ENCODE measurements at regions not wholly inside any gene's neighbourhood (a gene's known extent, or its start where the extent isn't known, plus 50 kb on each side); places are given as distances from the start of the nearest gene placed in this dataset.
A peak's percentile ranks its signal among the peaks of the same experiment; 100 is the strongest.
"Not testable (repeated sequence)": the region's sequence is repeated elsewhere in the genome, so short reads cannot be mapped to it uniquely, and the experiment has no call there.

- DNase-seq = no peak
Observed at GRCh38 chr13:107999751-108000150, 215.6 kb downstream of the LIG4 start.

- no peak for DNase-seq
Observed at GRCh38 chr13:107994137-107994536, 221.2 kb downstream of the LIG4 start.

- DNase-seq = no peak
Observed at GRCh38 chr13:107993239-107993949, 221.9 kb downstream of the LIG4 start.

DNA sequence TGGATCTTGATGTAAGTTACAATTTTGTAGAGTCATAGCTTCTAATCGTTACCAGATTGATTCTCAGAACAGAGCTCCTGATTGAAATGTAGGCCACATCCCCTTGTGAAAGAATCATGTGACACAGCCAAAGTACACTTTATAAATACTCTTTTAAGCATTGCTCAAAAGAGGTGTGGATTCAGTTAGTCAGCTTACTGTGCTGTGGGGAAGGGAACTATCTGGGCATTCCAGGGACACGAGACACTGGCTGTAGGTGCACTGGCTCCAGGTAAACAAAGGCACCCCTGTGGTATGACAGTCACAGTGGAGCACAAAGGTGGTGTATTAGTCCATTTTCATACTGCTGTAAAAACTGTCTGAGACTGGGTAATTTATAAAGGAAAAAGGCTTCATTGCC is 222.8 kb downstream of the LIG4 start:
- DNase-seq = no peak

GRCh38 chr13:107977071-107977574 is 238.2 kb downstream of the LIG4 start:
- peak; percentile 42 for DNase-seq

DNA sequence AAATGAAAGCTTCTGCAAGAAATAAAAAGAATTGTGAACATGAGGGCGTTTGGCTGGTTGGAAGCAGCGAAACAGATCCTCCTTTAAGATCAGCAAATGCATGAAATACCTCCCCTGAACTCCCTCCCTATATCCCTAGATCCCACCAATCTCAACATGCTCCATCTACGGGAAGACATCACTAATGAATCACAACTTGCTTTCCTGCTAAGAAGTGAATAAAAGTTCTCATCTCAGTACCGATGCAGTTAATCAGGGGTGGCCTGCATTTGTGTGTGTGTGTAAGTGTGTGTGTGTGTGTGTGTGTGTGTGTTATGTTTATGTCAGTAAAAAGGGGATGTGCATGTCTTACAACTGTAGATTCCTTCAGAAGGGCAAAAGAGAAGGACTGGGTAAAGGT is 238.7 kb downstream of the LIG4 start:
- DNase-seq = no peak

DNA sequence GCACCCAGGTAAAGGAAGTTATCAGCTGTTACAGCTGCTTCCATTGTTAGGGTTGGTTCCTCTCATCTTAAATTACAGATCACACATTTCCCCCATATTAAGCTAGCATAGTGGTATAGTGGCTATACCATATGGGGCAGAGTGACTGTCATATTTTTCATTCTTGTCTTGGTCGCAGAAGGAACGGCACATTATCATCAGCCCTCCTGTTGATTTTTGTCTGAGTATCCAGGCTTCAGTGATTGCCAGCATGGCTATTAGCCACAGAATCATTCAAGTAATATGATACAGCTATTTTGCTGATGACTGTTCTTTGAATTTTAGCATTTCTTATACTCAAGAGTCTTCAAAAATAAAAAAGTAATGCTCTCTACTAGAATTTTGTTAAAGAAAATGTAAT is 240.9 kb downstream of the LIG4 start:
- DNase-seq = no peak

DNA sequence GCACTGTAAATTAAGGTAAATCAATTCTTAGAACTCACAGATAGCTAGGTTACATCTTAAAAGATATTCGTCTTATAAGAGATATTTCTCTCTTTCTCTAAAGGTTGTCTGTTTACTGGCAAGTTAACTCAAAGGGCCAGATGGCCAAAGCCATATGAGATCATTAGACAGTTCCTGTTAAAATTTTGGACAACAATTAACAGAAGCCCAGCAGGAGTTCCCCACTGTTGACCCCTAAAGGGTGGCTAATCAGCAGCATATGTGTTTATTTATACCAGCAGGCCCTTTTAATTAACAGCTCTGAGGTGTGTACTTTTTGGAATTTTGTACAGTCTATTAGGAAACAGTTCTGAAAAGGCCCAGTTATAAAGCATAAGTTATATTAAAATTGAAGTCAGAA is 245.8 kb downstream of the LIG4 start:
- no peak for DNase-seq

DNA sequence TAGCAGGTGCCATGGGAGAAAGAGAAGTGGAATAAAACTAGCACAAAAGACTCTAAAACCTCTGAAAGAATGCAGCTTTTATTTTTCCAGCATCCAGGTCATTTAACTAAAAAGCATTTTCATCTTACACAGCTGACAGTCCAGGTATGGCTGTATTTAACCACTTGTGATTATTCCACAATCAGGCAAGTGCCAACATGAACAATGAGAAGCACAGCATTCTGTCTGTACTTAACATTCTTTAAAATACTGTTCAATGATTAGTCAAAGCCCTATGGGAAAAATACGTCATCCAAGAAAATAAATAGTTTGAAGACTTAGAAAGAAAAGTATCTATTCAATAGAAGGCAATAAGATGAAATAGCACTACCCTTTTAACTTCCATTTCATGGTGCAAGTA is 246.9 kb downstream of the LIG4 start:
- DNase-seq = no peak

- peak; percentile 99 for DNase-seq
Observed at GRCh38 chr13:107964395-107964794, 250.9 kb downstream of the LIG4 start.

- no peak for DNase-seq
Observed at GRCh38 chr13:107961849-107962608, 253.3 kb downstream of the LIG4 start.

DNA sequence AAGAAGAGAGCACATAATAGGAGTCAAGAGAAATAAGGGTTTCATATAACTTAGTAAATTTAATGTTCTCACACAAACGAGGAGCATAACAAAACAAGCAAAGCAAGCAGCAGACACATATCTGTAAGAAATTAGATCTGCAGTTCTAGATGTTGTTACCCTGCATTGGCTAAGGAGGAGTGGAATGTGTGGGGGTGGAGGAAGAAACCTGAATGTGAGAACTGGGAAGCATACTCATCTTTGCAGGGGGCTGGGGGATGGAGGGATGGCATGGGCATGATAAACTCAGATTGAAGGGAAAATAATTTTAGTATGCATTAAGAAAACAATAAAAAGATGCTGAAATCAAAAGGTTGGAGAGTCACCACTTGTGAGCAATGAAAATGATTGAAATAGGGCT is 255.0 kb downstream of the LIG4 start:
- no peak for DNase-seq

DNA sequence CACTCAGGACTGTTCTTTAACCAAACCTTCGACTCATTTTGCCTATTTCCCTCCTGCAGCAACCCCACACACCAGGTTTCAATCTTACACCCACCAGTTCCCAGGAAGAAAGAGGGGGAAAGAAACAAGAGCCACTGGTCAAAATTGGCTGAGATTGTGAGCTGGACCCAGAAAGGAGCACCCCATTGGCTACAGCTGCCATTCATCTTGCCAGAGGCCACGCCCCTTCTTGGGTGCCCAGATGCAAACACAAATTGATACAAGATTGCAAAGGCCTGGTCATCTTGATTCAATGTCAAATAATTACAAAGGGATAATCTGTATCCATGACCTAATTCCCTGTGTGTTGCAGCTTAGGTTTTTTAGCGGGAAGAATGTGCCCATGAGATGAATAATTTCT is 258.4 kb downstream of the LIG4 start:
- no peak for DNase-seq

DNA sequence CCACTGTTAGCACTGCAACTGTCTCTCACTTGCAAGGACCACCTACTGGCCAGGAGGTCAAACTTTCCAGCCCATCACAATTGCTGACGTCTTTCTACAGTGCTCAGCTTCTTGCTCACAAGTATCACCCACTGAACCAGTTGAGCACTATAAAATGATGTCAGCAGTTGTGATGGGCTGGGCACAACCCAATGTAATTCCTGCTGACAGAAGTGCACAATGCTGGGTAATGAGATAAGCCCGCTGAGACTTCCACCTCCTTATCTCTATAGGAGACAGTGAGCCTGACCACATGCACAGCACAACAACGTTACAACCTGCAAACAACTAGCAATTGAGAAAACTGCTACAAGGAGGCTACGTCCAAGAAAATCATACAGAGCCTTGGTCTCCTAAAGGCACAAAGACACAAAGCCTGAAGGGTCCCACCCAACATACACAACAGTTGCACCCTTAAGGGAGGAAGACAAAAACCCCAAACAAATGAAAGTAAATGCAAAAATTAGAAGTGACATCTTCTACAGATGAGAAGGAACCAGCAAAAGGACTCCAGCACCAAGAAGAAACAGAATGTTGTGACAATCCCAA is 273.2 kb downstream of the LIG4 start:
- DNase-seq = no peak

GRCh38 chr13:107941345-107942029 is 273.8 kb downstream of the LIG4 start:
- DNase-seq = no peak

DNA sequence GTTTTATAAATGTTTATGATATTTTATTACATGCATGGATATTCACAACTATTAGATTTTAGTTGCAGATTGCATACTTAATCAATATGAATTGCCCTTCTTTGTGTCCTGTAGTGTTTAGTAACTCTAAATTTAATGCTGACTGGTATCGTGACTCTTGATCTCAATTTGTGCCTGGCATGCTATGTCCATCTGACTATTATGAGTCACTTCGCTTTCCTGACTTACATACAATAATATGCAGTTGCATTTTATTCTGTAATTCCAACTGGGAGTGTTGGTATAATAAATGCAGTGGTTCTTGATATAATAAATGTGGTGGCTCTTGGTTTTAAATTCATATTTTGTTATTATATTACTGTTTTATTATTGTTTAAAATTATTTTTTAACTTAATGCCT is 277.5 kb downstream of the LIG4 start:
- no peak for DNase-seq

- no peak for DNase-seq
Observed at GRCh38 chr13:107931056-107931455, 284.3 kb downstream of the LIG4 start.

- DNase-seq = no peak
Observed at GRCh38 chr13:107928762-107929161, 286.6 kb downstream of the LIG4 start.

DNA sequence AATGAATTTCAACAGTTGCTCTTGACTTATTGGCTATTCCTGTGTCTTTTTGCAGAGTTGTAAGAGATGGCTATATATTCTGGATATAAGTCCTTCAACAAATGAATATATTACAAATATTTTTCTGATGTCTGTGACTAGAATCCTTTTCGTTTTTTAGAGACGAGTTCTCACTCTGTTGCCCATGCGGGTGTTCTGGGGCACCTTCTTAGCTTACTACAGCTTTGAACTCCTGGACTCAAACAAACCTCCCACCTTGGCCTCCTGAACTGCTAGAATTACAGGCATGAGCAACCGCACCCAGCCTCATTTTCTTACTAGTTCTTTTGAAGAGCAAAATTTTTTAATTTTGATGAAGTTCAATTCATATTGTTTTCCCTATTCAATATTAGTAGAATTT is 287.8 kb downstream of the LIG4 start:
- no peak for DNase-seq

GRCh38 chr13:107926515-107926914 is 288.8 kb downstream of the LIG4 start:
- not testable (repeated sequence) for DNase-seq

DNA sequence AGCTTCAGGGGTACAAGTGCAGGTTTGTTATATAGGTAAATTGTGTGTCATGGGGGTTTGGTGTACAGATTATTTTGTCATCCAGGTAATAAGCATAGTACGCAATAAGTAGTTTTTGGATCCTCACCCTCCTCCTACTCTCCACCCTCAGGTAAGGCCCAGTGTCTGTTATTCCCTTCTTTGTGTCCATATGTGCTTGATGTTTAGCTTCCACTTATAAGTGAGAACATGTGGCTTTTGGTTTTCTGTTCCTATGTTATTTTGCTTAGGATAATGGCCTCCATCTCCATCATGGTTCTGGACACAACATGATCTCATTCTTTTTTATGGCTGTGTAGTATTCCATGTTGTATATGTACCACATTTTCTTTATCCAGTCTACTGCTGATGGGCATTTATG is 298.4 kb downstream of the LIG4 start:
- not testable (repeated sequence) for DNase-seq

GRCh38 chr13:107912745-107913144 is 302.6 kb downstream of the LIG4 start:
- no peak for DNase-seq

DNA sequence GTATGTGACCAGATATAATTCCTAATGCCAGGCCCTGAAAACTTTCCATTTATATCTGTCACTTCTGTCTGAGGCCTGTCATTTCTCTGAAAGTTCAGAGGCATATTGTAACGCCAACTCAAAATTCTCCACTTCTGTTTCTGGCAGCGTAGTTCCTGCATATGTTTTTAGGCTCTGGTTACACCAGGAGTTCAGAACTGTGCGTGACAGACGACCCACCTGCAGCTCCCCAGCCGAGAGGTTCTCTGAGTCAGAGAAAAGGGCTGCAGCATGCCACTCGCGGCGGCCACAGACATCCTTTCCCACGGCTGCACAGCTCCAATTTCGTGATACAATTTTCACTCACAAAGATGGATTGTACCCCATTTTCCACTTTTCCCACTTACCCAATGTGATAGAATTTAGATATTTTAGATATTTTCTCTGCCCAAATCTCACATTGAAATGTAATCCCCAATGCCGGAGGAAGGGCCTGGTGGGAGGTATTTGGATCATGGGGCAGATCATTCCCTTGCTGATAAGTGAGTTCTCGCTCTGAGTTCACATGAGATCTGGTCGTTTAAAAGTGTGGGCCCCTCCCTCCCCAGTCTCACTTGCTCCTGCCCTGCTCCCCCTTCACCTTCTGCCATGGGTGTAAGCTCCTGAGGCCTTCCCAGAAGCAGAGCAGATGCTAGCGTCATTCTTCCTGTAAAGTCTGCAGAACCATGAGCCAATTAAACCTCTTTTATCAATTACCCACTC is 308.1 kb downstream of the LIG4 start:
- DNase-seq = peak; percentile 55
